Stimulated activated CD8-positive, alpha-beta memory T cell treated with anti-CD3 and anti-CD28 coated beads, Interleukin-15, amount 100 ng/mL, for 48 hours (primary cell): ENCODE measurements at regions not wholly inside any gene's neighbourhood (a gene's known extent, or its start where the extent isn't known, plus 50 kb on each side); places are given as distances from the start of the nearest gene placed in this dataset.
"Not testable (repeated sequence)": the region's sequence is repeated elsewhere in the genome, so short reads cannot be mapped to it uniquely, and the experiment has no call there.

ENCODE experiments used
- DNase-seq, 2 donors: peaks; one replicate each; pipeline ENCODE4 v3.0.0-alpha.2; 2020; ENCODE audit warnings: low read depth in 2 of 2

GRCh38 chr5:52605317-52606313 is 182.1 kb upstream of the ITGA1 start:
- DNase-seq: no peak

GRCh38 chr5:52607227-52607824 is 180.4 kb upstream of the ITGA1 start:
- DNase-seq: no peak

GRCh38 chr5:52620315-52620714 is 167.4 kb upstream of the ITGA1 start:
- no peak for DNase-seq

GRCh38 chr5:52623291-52623690 is 164.4 kb upstream of the ITGA1 start:
- DNase-seq: no peak

GRCh38 chr5:52624291-52624690 is 163.4 kb upstream of the ITGA1 start:
- no peak for DNase-seq

- no peak for DNase-seq
Observed at GRCh38 chr5:52626312-52626711, 161.4 kb upstream of the ITGA1 start.

GRCh38 chr5:52627740-52628139 is 160.0 kb upstream of the ITGA1 start:
- DNase-seq: no peak

- DNase-seq: no peak
Observed at GRCh38 chr5:52632281-52632680, 155.4 kb upstream of the ITGA1 start.

GRCh38 chr5:52634171-52634570 is 153.5 kb upstream of the ITGA1 start:
- DNase-seq: not testable (repeated sequence)

- no peak for DNase-seq
Observed at GRCh38 chr5:52638732-52639131, 149.0 kb upstream of the ITGA1 start.

- DNase-seq: no peak
Observed at GRCh38 chr5:52648726-52649125, 139.0 kb upstream of the ITGA1 start.

GRCh38 chr5:52655163-52655562 is 132.6 kb upstream of the ITGA1 start:
- no peak for DNase-seq

GRCh38 chr5:52656569-52657246 is 131.0 kb upstream of the ITGA1 start:
- DNase-seq: no peak

- DNase-seq: no peak
Observed at GRCh38 chr5:52657247-52657645, 130.5 kb upstream of the ITGA1 start.

GRCh38 chr5:52658246-52658645 is 129.5 kb upstream of the ITGA1 start:
- no peak for DNase-seq

- DNase-seq: no peak
Observed at GRCh38 chr5:52660621-52661020, 127.1 kb upstream of the ITGA1 start.

GRCh38 chr5:52661903-52662595 is 125.7 kb upstream of the ITGA1 start:
- DNase-seq: no peak

- DNase-seq: no peak
Observed at GRCh38 chr5:52665559-52665958, 122.2 kb upstream of the ITGA1 start.

- no peak for DNase-seq
Observed at GRCh38 chr5:52668139-52668538, 119.6 kb upstream of the ITGA1 start.

- no peak for DNase-seq
Observed at GRCh38 chr5:52668544-52669185, 119.1 kb upstream of the ITGA1 start.

GRCh38 chr5:52672459-52672858 is 115.3 kb upstream of the ITGA1 start:
- DNase-seq: no peak
